ENCODE measurements at regions not wholly inside any gene's neighbourhood (a gene's known extent, or its start where the extent isn't known, plus 50 kb on each side); places are given as distances from the start of the nearest gene placed in this dataset.

- TF ChIP-seq CTCF (IDR thresholded peaks at IDR 0.05) = no peak
- no peak for TF ChIP-seq POLR2AphosphoS5 (IDR thresholded peaks at IDR 0.05)
- no peak for TF ChIP-seq EP300 (IDR thresholded peaks at IDR 0.05; ENCODE audit: low read depth)
- no peak for TF ChIP-seq POLR2A (IDR thresholded peaks at IDR 0.05)
Observed at GRCh38 chr4:138311771-138312535, 69.8 kb upstream of the SLC7A11 start.
